GM12864 (cell line): ENCODE measurements at regions not wholly inside any gene's neighbourhood (a gene's known extent, or its start where the extent isn't known, plus 50 kb on each side); places are given as distances from the start of the nearest gene placed in this dataset.

Source experiments
- DNase-seq: peaks from one replicate; pipeline ENCODE4 v3.0.0-alpha.2; 2011; ENCODE audit warnings: low read depth
- H3K4me3 ChIP-seq: 2 replicates; pipeline ENCODE4 v1.5.1; 2011; ENCODE audit warnings: mild to moderate bottlenecking, low read depth, low read length, control low read depth
- CTCF ChIP-seq: IDR thresholded peaks from 2 replicates; pipeline ENCODE4 v1.5.1; 2011; ENCODE audit warnings: low read depth, mild to moderate bottlenecking, moderate library complexity, low read length, control low read depth, inconsistent platforms; ENCODE audit errors: missing control alignments

GRCh38 chr18:55751476-55751875, 163.5 kb upstream of the TCF4 start:
- no peak for TF ChIP-seq CTCF
- no peak overlapping the region for H3K4me3 ChIP-seq
- no peak for DNase-seq

GRCh38 chr18:55748227-55748738, 160.3 kb upstream of the TCF4 start:
- TF ChIP-seq CTCF: no peak
- DNase-seq: no peak
- H3K4me3 ChIP-seq: no peak overlapping the region

GRCh38 chr18:55744206-55744605, 156.2 kb upstream of the TCF4 start:
- TF ChIP-seq CTCF: no peak
- DNase-seq: no peak
- no peak overlapping the region for H3K4me3 ChIP-seq

- no peak for TF ChIP-seq CTCF
- DNase-seq: no peak
- no peak overlapping the region for H3K4me3 ChIP-seq
Measured at GRCh38 chr18:55743736-55744135, 155.7 kb upstream of the TCF4 start.

GRCh38 chr18:55743133-55743532, 155.1 kb upstream of the TCF4 start:
- no peak for TF ChIP-seq CTCF
- DNase-seq: no peak
- H3K4me3 ChIP-seq: no peak overlapping the region

- DNase-seq: no peak
- TF ChIP-seq CTCF: no peak
- no peak overlapping the region for H3K4me3 ChIP-seq
Measured at GRCh38 chr18:55739488-55739887, 151.5 kb upstream of the TCF4 start.

- no peak overlapping the region for H3K4me3 ChIP-seq
- no peak for TF ChIP-seq CTCF
- no peak for DNase-seq
Measured at GRCh38 chr18:55738483-55739114, 150.6 kb upstream of the TCF4 start.
